ENCODE measurements at regions not wholly inside any gene's neighbourhood (a gene's known extent, or its start where the extent isn't known, plus 50 kb on each side); places are given as distances from the start of the nearest gene placed in this dataset.

GRCh38 chr5:124922255-124922975 is 176.0 kb upstream of the ZNF608 start:
- no peak for TF ChIP-seq REST (IDR thresholded peaks at IDR 0.05; ENCODE audit: low read depth)
- TF ChIP-seq NFIC (IDR thresholded peaks at IDR 0.05), result no peak
- no peak for TF ChIP-seq ZBTB7A (IDR thresholded peaks at IDR 0.05; ENCODE audit: low read depth)
- TF ChIP-seq, protein P1, sequence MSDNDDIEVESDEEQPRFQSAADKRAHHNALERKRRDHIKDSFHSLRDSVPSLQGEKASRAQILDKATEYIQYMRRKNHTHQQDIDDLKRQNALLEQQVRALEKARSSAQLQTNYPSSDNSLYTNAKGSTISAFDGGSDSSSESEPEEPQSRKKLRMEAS (IDR thresholded peaks at IDR 0.05), result no peak
- TF ChIP-seq YY1 (IDR thresholded peaks at IDR 0.05; ENCODE audit: low read depth), result no peak
- TF ChIP-seq, protein P2, sequence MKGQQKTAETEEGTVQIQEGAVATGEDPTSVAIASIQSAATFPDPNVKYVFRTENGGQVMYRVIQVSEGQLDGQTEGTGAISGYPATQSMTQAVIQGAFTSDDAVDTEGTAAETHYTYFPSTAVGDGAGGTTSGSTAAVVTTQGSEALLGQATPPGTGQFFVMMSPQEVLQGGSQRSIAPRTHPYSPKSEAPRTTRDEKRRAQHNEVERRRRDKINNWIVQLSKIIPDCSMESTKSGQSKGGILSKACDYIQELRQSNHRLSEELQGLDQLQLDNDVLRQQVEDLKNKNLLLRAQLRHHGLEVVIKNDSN (IDR thresholded peaks at IDR 0.05), result no peak
- no peak for TF ChIP-seq CEBPB (IDR thresholded peaks at IDR 0.05)

DNA sequence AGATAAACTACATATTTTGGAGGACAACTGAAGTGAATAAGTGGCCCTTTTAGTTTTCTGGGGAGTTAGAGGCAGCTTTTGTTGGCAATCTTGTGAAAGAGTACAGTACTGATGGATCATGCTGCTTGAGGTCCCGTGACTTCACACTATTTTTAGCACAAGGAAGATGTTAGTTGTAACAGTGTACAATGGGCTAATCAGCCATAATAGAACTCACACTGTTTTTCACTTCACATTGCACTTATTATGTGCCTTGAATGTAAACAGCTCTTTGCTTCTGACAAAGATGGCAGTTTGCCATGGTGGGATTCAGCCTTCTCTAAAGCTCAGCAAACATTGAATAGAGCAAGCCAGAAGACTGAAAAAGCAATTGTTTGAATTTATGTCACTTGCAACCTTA is 176.7 kb upstream of the ZNF608 start:
- TF ChIP-seq TEAD4 (IDR thresholded peaks at IDR 0.05) (no peak), FOXM1 (IDR thresholded peaks at IDR 0.05; ENCODE audit: borderline replicate concordance, low read depth) (no peak), NFIC (IDR thresholded peaks at IDR 0.05) (no peak), ZBTB7A (IDR thresholded peaks at IDR 0.05; ENCODE audit: low read depth) (no peak), CEBPB (IDR thresholded peaks at IDR 0.05) (no peak), CREB1 (IDR thresholded peaks at IDR 0.05; ENCODE audit: low read depth) (no peak), YY1 (IDR thresholded peaks at IDR 0.05; ENCODE audit: low read depth) (no peak), TAF1 (IDR thresholded peaks at IDR 0.05; ENCODE audit: low read depth) (no peak), EGR1 (IDR thresholded peaks at IDR 0.05) (no peak), TCF12 (IDR thresholded peaks at IDR 0.05; ENCODE audit: low read depth) (no peak), REST (IDR thresholded peaks at IDR 0.05; ENCODE audit: low read depth) (no peak), RAD21 (IDR thresholded peaks at IDR 0.05; ENCODE audit: low read depth) (no peak)
- TF ChIP-seq, protein P2 (IDR thresholded peaks at IDR 0.05), result no peak
- TF ChIP-seq, protein P1 (IDR thresholded peaks at IDR 0.05), result no peak

- TF ChIP-seq TCF12 (IDR thresholded peaks at IDR 0.05; ENCODE audit: low read depth) (no peak), RAD21 (IDR thresholded peaks at IDR 0.05; ENCODE audit: low read depth) (no peak), REST (IDR thresholded peaks at IDR 0.05; ENCODE audit: low read depth) (no peak), EP300 (IDR thresholded peaks at IDR 0.05; ENCODE audit: borderline replicate concordance) (no peak), EGR1 (IDR thresholded peaks at IDR 0.05) (no peak), ZBTB7A (IDR thresholded peaks at IDR 0.05; ENCODE audit: low read depth) (no peak), CREB1 (IDR thresholded peaks at IDR 0.05; ENCODE audit: low read depth) (no peak)
- TF ChIP-seq, protein P1 (IDR thresholded peaks at IDR 0.05), result no peak
Measured at GRCh38 chr5:124924729-124925128, 178.3 kb upstream of the ZNF608 start.

DNA sequence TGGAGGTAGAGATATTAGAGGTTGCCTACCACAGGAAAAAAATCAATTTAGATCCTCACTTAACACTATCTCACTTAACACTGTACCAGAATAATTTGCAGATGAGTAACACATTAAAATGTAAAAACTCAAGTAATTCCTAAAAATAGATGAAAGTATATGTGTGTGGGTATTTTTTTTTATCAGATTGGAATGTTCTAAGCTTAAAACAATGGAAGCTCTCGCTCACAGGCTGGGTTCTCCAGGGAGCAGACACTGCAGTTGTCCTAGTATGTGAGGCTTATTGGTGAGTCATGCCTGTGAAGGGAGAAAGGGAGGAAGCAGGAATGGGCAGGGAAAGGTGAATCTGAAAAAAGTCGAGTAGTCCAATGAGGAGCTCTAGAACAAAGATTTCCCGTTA is 181.3 kb upstream of the ZNF608 start:
- TF ChIP-seq YY1 (IDR thresholded peaks at IDR 0.05; ENCODE audit: low read depth) (no peak), RAD21 (IDR thresholded peaks at IDR 0.05; ENCODE audit: low read depth) (no peak), EGR1 (IDR thresholded peaks at IDR 0.05) (no peak), CREB1 (IDR thresholded peaks at IDR 0.05; ENCODE audit: low read depth) (no peak), FOXM1 (IDR thresholded peaks at IDR 0.05; ENCODE audit: borderline replicate concordance, low read depth) (no peak), REST (IDR thresholded peaks at IDR 0.05; ENCODE audit: low read depth) (no peak), ZBTB7A (IDR thresholded peaks at IDR 0.05; ENCODE audit: low read depth) (no peak), CEBPB (IDR thresholded peaks at IDR 0.05) (no peak), NFIC (IDR thresholded peaks at IDR 0.05) (no peak), TEAD4 (IDR thresholded peaks at IDR 0.05) (no peak), EP300 (IDR thresholded peaks at IDR 0.05; ENCODE audit: borderline replicate concordance) (no peak), TAF1 (IDR thresholded peaks at IDR 0.05; ENCODE audit: low read depth) (no peak), TCF12 (IDR thresholded peaks at IDR 0.05; ENCODE audit: low read depth) (no peak)
- TF ChIP-seq, protein P1 (IDR thresholded peaks at IDR 0.05), result no peak
- TF ChIP-seq, protein P2 (IDR thresholded peaks at IDR 0.05), result no peak
